ENCODE measurements at regions not wholly inside any gene's neighbourhood (a gene's known extent, or its start where the extent isn't known, plus 50 kb on each side); places are given as distances from the start of the nearest gene placed in this dataset.

DNA sequence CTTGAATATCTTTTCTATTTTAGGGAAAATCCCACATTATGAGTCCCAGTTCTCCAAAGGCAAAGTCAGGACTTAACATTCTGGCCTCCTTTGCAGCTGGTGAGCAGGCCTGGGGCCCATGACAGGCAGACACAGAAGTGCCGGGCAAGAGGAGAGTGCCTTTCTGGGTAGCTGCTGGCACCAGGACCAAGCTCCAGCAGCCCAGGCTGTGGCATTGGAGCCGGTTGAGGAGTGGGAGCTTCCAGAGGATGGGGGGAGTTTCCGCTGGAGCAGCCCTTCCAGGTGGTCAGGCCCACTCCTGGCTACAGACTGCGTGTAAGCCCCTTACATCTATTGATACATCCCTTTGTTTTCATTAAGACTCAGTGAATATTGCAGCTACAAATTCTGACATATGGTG, 123.9 kb downstream of the URB2 start:
- no peaks in the 10 kb centered on the region for H3K9me3 ChIP-seq (ENCODE audit: control insufficient read depth, low read length)
- no peak overlapping the region for H2BK120ac ChIP-seq (ENCODE audit: low read depth, low read length)
- H2AK5ac ChIP-seq (ENCODE audit: low read length, severe bottlenecking) = no peak overlapping the region
- H3K4ac ChIP-seq (ENCODE audit: low read depth in 1 of 2, low read length in 2 of 2) = no peak overlapping the region
- H4K8ac ChIP-seq (ENCODE audit: low read length) = no peak overlapping the region
- H3K14ac ChIP-seq (ENCODE audit: low read length in 2 of 2) = no peak overlapping the region
- no peaks in the 10 kb centered on the region for H3K36me3 ChIP-seq (ENCODE audit: control insufficient read depth in 1 of 2, insufficient read depth in 2 of 2, low read depth in 1 of 2, low read length in 2 of 2)
- DNase-seq = no peak
- no peak overlapping the region for H3K9ac ChIP-seq (ENCODE audit: low read length)
- H3K23ac ChIP-seq (ENCODE audit: low read length in 2 of 2) = no peak overlapping the region
- H3K27ac ChIP-seq (ENCODE audit: low read length, poor library complexity, severe bottlenecking) = no peak overlapping the region
- no peak overlapping the region for H3K4me2 ChIP-seq (ENCODE audit: low read length, poor library complexity, severe bottlenecking)
- no peak overlapping the region for H2BK12ac ChIP-seq (ENCODE audit: low read length in 2 of 2)
- 100% methylated on average over 2 of the region's 4 CpGs for WGBS
- H2BK5ac ChIP-seq (ENCODE audit: low read depth, low read length, poor library complexity, severe bottlenecking) = no peak overlapping the region
- no peak overlapping the region for H4K91ac ChIP-seq (ENCODE audit: low read length)
- no peak overlapping the region for H3K4me3 ChIP-seq (ENCODE audit: insufficient read depth in 1 of 2, low read depth in 1 of 2, low read length in 2 of 2)
- no peaks in the 10 kb centered on the region for H3K79me1 ChIP-seq (replicated peaks; ENCODE audit: low read length, poor library complexity, severe bottlenecking)
- H2BK15ac ChIP-seq (ENCODE audit: low read depth, poor library complexity, severe bottlenecking) = no peak overlapping the region
- no peaks in the 10 kb centered on the region for H3K27me3 ChIP-seq (ENCODE audit: control insufficient read depth in 1 of 2, insufficient read depth in 1 of 2, low read length in 2 of 2)
- no peak overlapping the region for H3K18ac ChIP-seq (ENCODE audit: low read depth in 1 of 2, low read length in 2 of 2)
- no peak overlapping the region for H2AFZ ChIP-seq (ENCODE audit: low read depth, low read length)
- H3K4me1 ChIP-seq (ENCODE audit: control insufficient read depth, insufficient read depth, low read depth, low read length) = peaks cover 2% of the 10 kb centered on the region

DNA sequence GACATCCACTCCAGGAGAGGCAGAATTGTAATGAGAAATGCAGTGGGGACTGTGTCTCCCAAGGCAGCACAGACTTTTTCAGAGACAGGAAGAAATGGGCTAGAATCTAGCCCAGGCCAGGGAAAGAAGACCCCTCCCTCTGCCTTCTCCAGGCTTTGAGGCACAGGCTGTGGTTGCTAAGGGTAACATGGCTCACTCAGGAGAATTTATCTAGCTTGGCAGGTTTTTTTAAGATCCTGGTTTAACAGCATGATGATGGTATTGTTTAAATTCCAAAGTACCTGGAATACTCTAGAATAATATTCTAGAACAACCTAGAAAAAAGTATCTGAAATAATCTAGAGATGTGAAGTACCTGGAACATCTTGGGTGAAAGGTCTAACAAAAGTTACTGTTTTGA, 125.6 kb downstream of the URB2 start:
- Histone ChIP-seq H3K18ac (ENCODE audit: low read depth in 1 of 2, low read length in 2 of 2) (no peak overlapping the region), H4K91ac (ENCODE audit: low read length) (no peak overlapping the region), H3K4me3 (ENCODE audit: insufficient read depth in 1 of 2, low read depth in 1 of 2, low read length in 2 of 2) (no peak overlapping the region), H2AK5ac (ENCODE audit: low read length, severe bottlenecking) (no peak overlapping the region), H3K23ac (ENCODE audit: low read length in 2 of 2) (no peak overlapping the region), H3K79me1 (replicated peaks; ENCODE audit: low read length, poor library complexity, severe bottlenecking) (no peaks in the 10 kb centered on the region), H3K9me3 (ENCODE audit: control insufficient read depth, low read length) (no peaks in the 10 kb centered on the region), H3K14ac (ENCODE audit: low read length in 2 of 2) (no peak overlapping the region), H2BK5ac (ENCODE audit: low read depth, low read length, poor library complexity, severe bottlenecking) (no peak overlapping the region), H4K8ac (ENCODE audit: low read length) (no peak overlapping the region), H2BK12ac (ENCODE audit: low read length in 2 of 2) (no peak overlapping the region), H3K9ac (ENCODE audit: low read length) (no peak overlapping the region), H3K27me3 (ENCODE audit: control insufficient read depth in 1 of 2, insufficient read depth in 1 of 2, low read length in 2 of 2) (no peaks in the 10 kb centered on the region), H3K4me2 (ENCODE audit: low read length, poor library complexity, severe bottlenecking) (no peak overlapping the region), H2BK120ac (ENCODE audit: low read depth, low read length) (no peak overlapping the region), H2BK15ac (ENCODE audit: low read depth, poor library complexity, severe bottlenecking) (no peak overlapping the region), H3K4me1 (ENCODE audit: control insufficient read depth, insufficient read depth, low read depth, low read length) (peaks cover 3% of the 10 kb centered on the region), H3K27ac (ENCODE audit: low read length, poor library complexity, severe bottlenecking) (no peak overlapping the region), H3K36me3 (ENCODE audit: control insufficient read depth in 1 of 2, insufficient read depth in 2 of 2, low read depth in 1 of 2, low read length in 2 of 2) (no peaks in the 10 kb centered on the region), H2AFZ (ENCODE audit: low read depth, low read length) (no peak overlapping the region), H3K4ac (ENCODE audit: low read depth in 1 of 2, low read length in 2 of 2) (no peak overlapping the region)
- no peak for DNase-seq

GRCh38 chr1:229752679-229753078, 126.6 kb downstream of the URB2 start:
- Histone ChIP-seq H3K9ac (ENCODE audit: low read length) (no peak overlapping the region), H3K4me2 (ENCODE audit: low read length, poor library complexity, severe bottlenecking) (no peak overlapping the region), H3K4me1 (ENCODE audit: control insufficient read depth, insufficient read depth, low read depth, low read length) (peaks cover 4% of the 10 kb centered on the region), H3K4me3 (ENCODE audit: insufficient read depth in 1 of 2, low read depth in 1 of 2, low read length in 2 of 2) (no peak overlapping the region), H3K9me3 (ENCODE audit: control insufficient read depth, low read length) (peaks cover 8% of the 10 kb centered on the region), H2AK5ac (ENCODE audit: low read length, severe bottlenecking) (no peak overlapping the region), H4K8ac (ENCODE audit: low read length) (no peak overlapping the region), H2BK5ac (ENCODE audit: low read depth, low read length, poor library complexity, severe bottlenecking) (no peak overlapping the region), H3K23ac (ENCODE audit: low read length in 2 of 2) (no peak overlapping the region), H2BK120ac (ENCODE audit: low read depth, low read length) (no peak overlapping the region), H3K4ac (ENCODE audit: low read depth in 1 of 2, low read length in 2 of 2) (no peak overlapping the region), H4K91ac (ENCODE audit: low read length) (no peak overlapping the region), H3K36me3 (ENCODE audit: control insufficient read depth in 1 of 2, insufficient read depth in 2 of 2, low read depth in 1 of 2, low read length in 2 of 2) (no peaks in the 10 kb centered on the region), H2BK12ac (ENCODE audit: low read length in 2 of 2) (no peak overlapping the region), H3K18ac (ENCODE audit: low read depth in 1 of 2, low read length in 2 of 2) (no peak overlapping the region), H3K27me3 (ENCODE audit: control insufficient read depth in 1 of 2, insufficient read depth in 1 of 2, low read length in 2 of 2) (no peaks in the 10 kb centered on the region), H3K79me1 (replicated peaks; ENCODE audit: low read length, poor library complexity, severe bottlenecking) (no peaks in the 10 kb centered on the region), H2AFZ (ENCODE audit: low read depth, low read length) (no peak overlapping the region), H2BK15ac (ENCODE audit: low read depth, poor library complexity, severe bottlenecking) (no peak overlapping the region), H3K14ac (ENCODE audit: low read length in 2 of 2) (no peak overlapping the region), H3K27ac (ENCODE audit: low read length, poor library complexity, severe bottlenecking) (no peak overlapping the region)
- 93% methylated on average over 4 of the region's 5 CpGs for WGBS
- no peak for DNase-seq

GRCh38 chr1:229753764-229754551, 127.9 kb downstream of the URB2 start:
- no peak overlapping the region for H3K14ac ChIP-seq (ENCODE audit: low read length in 2 of 2)
- no peak overlapping the region for H3K4ac ChIP-seq (ENCODE audit: low read depth in 1 of 2, low read length in 2 of 2)
- H2BK5ac ChIP-seq (ENCODE audit: low read depth, low read length, poor library complexity, severe bottlenecking) = no peak overlapping the region
- no peak overlapping the region for H3K4me2 ChIP-seq (ENCODE audit: low read length, poor library complexity, severe bottlenecking)
- H3K9ac ChIP-seq (ENCODE audit: low read length) = no peak overlapping the region
- WGBS = 83% methylated on average over 6 of the region's 7 CpGs
- H3K18ac ChIP-seq (ENCODE audit: low read depth in 1 of 2, low read length in 2 of 2) = no peak overlapping the region
- H3K27ac ChIP-seq (ENCODE audit: low read length, poor library complexity, severe bottlenecking) = no peak overlapping the region
- no peak overlapping the region for H2AFZ ChIP-seq (ENCODE audit: low read depth, low read length)
- H3K27me3 ChIP-seq (ENCODE audit: control insufficient read depth in 1 of 2, insufficient read depth in 1 of 2, low read length in 2 of 2) = no peaks in the 10 kb centered on the region
- no peak overlapping the region for H4K91ac ChIP-seq (ENCODE audit: low read length)
- H3K79me1 ChIP-seq (replicated peaks; ENCODE audit: low read length, poor library complexity, severe bottlenecking) = no peaks in the 10 kb centered on the region
- DNase-seq = no peak
- H3K36me3 ChIP-seq (ENCODE audit: control insufficient read depth in 1 of 2, insufficient read depth in 2 of 2, low read depth in 1 of 2, low read length in 2 of 2) = no peaks in the 10 kb centered on the region
- no peak overlapping the region for H2BK15ac ChIP-seq (ENCODE audit: low read depth, poor library complexity, severe bottlenecking)
- no peak overlapping the region for H3K4me3 ChIP-seq (ENCODE audit: insufficient read depth in 1 of 2, low read depth in 1 of 2, low read length in 2 of 2)
- H3K4me1 ChIP-seq (ENCODE audit: control insufficient read depth, insufficient read depth, low read depth, low read length) = peaks cover 9% of the 10 kb centered on the region
- H2BK12ac ChIP-seq (ENCODE audit: low read length in 2 of 2) = no peak overlapping the region
- H3K23ac ChIP-seq (ENCODE audit: low read length in 2 of 2) = no peak overlapping the region
- H2AK5ac ChIP-seq (ENCODE audit: low read length, severe bottlenecking) = no peak overlapping the region
- no peak overlapping the region for H4K8ac ChIP-seq (ENCODE audit: low read length)
- peaks cover 9% of the 10 kb centered on the region for H3K9me3 ChIP-seq (ENCODE audit: control insufficient read depth, low read length)
- no peak overlapping the region for H2BK120ac ChIP-seq (ENCODE audit: low read depth, low read length)

Data from mesenchymal stem cell (in vitro differentiated cells and primary cell).